ENCODE measurements at regions not wholly inside any gene's neighbourhood (a gene's known extent, or its start where the extent isn't known, plus 50 kb on each side); places are given as distances from the start of the nearest gene placed in this dataset.
A peak's percentile ranks its signal among the peaks of the same experiment; 100 is the strongest.
"Not testable (repeated sequence)": the region's sequence is repeated elsewhere in the genome, so short reads cannot be mapped to it uniquely, and the experiment has no call there.

GRCh38 chr1:232183266-232183800 lies 446.6 kb downstream of the SIPA1L2 start:
- DNase-seq, result no peak

- DNase-seq, result no peak
These were observed 447.7 kb downstream of the SIPA1L2 start for GRCh38 chr1:232182236-232182635.

GRCh38 chr1:232180779-232181136 lies 449.2 kb downstream of the SIPA1L2 start:
- DNase-seq, result no peak

- DNase-seq, result peak; percentile 65
These were observed 449.8 kb downstream of the SIPA1L2 start for GRCh38 chr1:232179896-232180778.

- no peak for DNase-seq
These were observed 451.7 kb downstream of the SIPA1L2 start for GRCh38 chr1:232178191-232178590.

GRCh38 chr1:232177438-232177837 lies 452.5 kb downstream of the SIPA1L2 start:
- DNase-seq, result no peak

GRCh38 chr1:232176222-232176621 lies 453.7 kb downstream of the SIPA1L2 start:
- no peak for DNase-seq

GRCh38 chr1:232174306-232174705 lies 455.6 kb downstream of the SIPA1L2 start:
- no peak for DNase-seq

- no peak for DNase-seq
These were observed 457.4 kb downstream of the SIPA1L2 start for GRCh38 chr1:232172563-232172962.

GRCh38 chr1:232170909-232171308 lies 459.0 kb downstream of the SIPA1L2 start:
- DNase-seq, result no peak

- no peak for DNase-seq
These were observed 460.5 kb downstream of the SIPA1L2 start for GRCh38 chr1:232169436-232169835.

- DNase-seq, result no peak
These were observed 461.4 kb downstream of the SIPA1L2 start for GRCh38 chr1:232168508-232168907.

GRCh38 chr1:232166942-232167341 lies 463.0 kb downstream of the SIPA1L2 start:
- DNase-seq, result no peak

- DNase-seq, result no peak
These were observed 465.6 kb downstream of the SIPA1L2 start for GRCh38 chr1:232164078-232164963.

GRCh38 chr1:232163533-232163932 lies 466.4 kb downstream of the SIPA1L2 start:
- DNase-seq, result no peak

GRCh38 chr1:232162001-232162400 lies 467.9 kb downstream of the SIPA1L2 start:
- DNase-seq, result no peak

- DNase-seq, result not testable (repeated sequence)
These were observed 471.4 kb downstream of the SIPA1L2 start for GRCh38 chr1:232158558-232158957.

- not testable (repeated sequence) for DNase-seq
These were observed 473.9 kb downstream of the SIPA1L2 start for GRCh38 chr1:232156070-232156469.

- no peak for DNase-seq
These were observed 476.3 kb downstream of the SIPA1L2 start for GRCh38 chr1:232153652-232154051.

- DNase-seq, result no peak
These were observed 479.0 kb downstream of the SIPA1L2 start for GRCh38 chr1:232150770-232151548.

- no peak for DNase-seq
These were observed 480.4 kb downstream of the SIPA1L2 start for GRCh38 chr1:232149287-232150201.

- DNase-seq, result no peak
These were observed 482.7 kb downstream of the SIPA1L2 start for GRCh38 chr1:232147215-232147614.

Data from DMS79 (cell line).